ENCODE measurements at regions not wholly inside any gene's neighbourhood (a gene's known extent, or its start where the extent isn't known, plus 50 kb on each side); places are given as distances from the start of the nearest gene placed in this dataset.

- TF ChIP-seq CTCF (IDR thresholded peaks at IDR 0.05) = no peak
- no peak overlapping the region for H3K27ac ChIP-seq
- H3K9ac ChIP-seq = no peak overlapping the region
Observed at GRCh38 chr12:105982022-105982421, 156.7 kb downstream of the NUAK1 start.

GRCh38 chr12:105983622-105984320, 155.0 kb downstream of the NUAK1 start:
- no peak overlapping the region for H3K4me3 ChIP-seq (ENCODE audit: low read depth, low read length)
- H3K27ac ChIP-seq = no peak overlapping the region
- H3K9me3 ChIP-seq (ENCODE audit: control insufficient read depth, low read length) = no peaks in the 10 kb centered on the region
- no peaks in the 10 kb centered on the region for H3K27me3 ChIP-seq (ENCODE audit: control insufficient read depth, insufficient read depth, low read length)
- H3K36me3 ChIP-seq (ENCODE audit: control insufficient read depth, insufficient read depth, low read length) = no peaks in the 10 kb centered on the region
- peaks cover under 1% of the 10 kb centered on the region for H3K4me1 ChIP-seq
- H3K4me2 ChIP-seq (ENCODE audit: low read length) = no peak overlapping the region
- H3K79me2 ChIP-seq = no peaks in the 10 kb centered on the region
- H2AFZ ChIP-seq = no peak overlapping the region
- H3K9ac ChIP-seq = no peak overlapping the region
- no peak for TF ChIP-seq CTCF (IDR thresholded peaks at IDR 0.05)

More at GRCh38 chr12:105982022-105982421, 156.7 kb downstream of the NUAK1 start:
- no peak overlapping the region for H3K4me2 ChIP-seq (ENCODE audit: low read length)
- no peak overlapping the region for H3K4me3 ChIP-seq (ENCODE audit: low read depth, low read length)
- H3K9me3 ChIP-seq (ENCODE audit: control insufficient read depth, low read length) = no peaks in the 10 kb centered on the region
- H2AFZ ChIP-seq = no peak overlapping the region
- H3K4me1 ChIP-seq = peaks cover 11% of the 10 kb centered on the region
- no peaks in the 10 kb centered on the region for H3K27me3 ChIP-seq (ENCODE audit: control insufficient read depth, insufficient read depth, low read length)
- H3K36me3 ChIP-seq (ENCODE audit: control insufficient read depth, insufficient read depth, low read length) = no peaks in the 10 kb centered on the region
- no peaks in the 10 kb centered on the region for H3K79me2 ChIP-seq

GRCh38 chr12:105985383-105985782, 153.4 kb downstream of the NUAK1 start:
- Histone ChIP-seq H3K79me2 (no peaks in the 10 kb centered on the region), H3K4me2 (ENCODE audit: low read length) (no peak overlapping the region), H3K4me3 (ENCODE audit: low read depth, low read length) (no peak overlapping the region), H2AFZ (no peak overlapping the region), H3K9ac (no peak overlapping the region), H3K4me1 (no peaks in the 10 kb centered on the region), H3K27ac (no peak overlapping the region), H3K36me3 (ENCODE audit: control insufficient read depth, insufficient read depth, low read length) (no peaks in the 10 kb centered on the region), H3K9me3 (ENCODE audit: control insufficient read depth, low read length) (no peaks in the 10 kb centered on the region), H3K27me3 (ENCODE audit: control insufficient read depth, insufficient read depth, low read length) (no peaks in the 10 kb centered on the region)
- no peak for TF ChIP-seq CTCF (IDR thresholded peaks at IDR 0.05)

- Histone ChIP-seq H3K79me2 (no peaks in the 10 kb centered on the region), H3K27me3 (ENCODE audit: control insufficient read depth, insufficient read depth, low read length) (no peaks in the 10 kb centered on the region), H3K4me3 (ENCODE audit: low read depth, low read length) (no peak overlapping the region), H3K36me3 (ENCODE audit: control insufficient read depth, insufficient read depth, low read length) (no peaks in the 10 kb centered on the region), H2AFZ (no peak overlapping the region), H3K4me1 (no peaks in the 10 kb centered on the region), H3K9ac (no peak overlapping the region), H3K27ac (no peak overlapping the region), H3K9me3 (ENCODE audit: control insufficient read depth, low read length) (no peaks in the 10 kb centered on the region), H3K4me2 (ENCODE audit: low read length) (no peak overlapping the region)
- no peak for TF ChIP-seq CTCF (IDR thresholded peaks at IDR 0.05)
Observed at GRCh38 chr12:105986779-105987684, 151.7 kb downstream of the NUAK1 start.
